Type B pancreatic cell (in vitro differentiated cells): ENCODE measurements at regions not wholly inside any gene's neighbourhood (a gene's known extent, or its start where the extent isn't known, plus 50 kb on each side); places are given as distances from the start of the nearest gene placed in this dataset.

ENCODE experiments used
- DNase-seq: peaks from one replicate; pipeline ENCODE4 v3.0.0; 2021; ENCODE audit warnings: mixed read lengths; ENCODE audit not compliant: unreplicated experiment; ENCODE audit errors: extremely low spot score
- H3K27ac Mint-ChIP-seq: 2 replicates; pipeline ENCODE4 v1.8.0; 2021; ENCODE audit warnings: mild to moderate bottlenecking, mixed read lengths
- H3K27me3 Mint-ChIP-seq: 2 replicates; pipeline ENCODE4 v1.8.0; 2021; ENCODE audit warnings: mixed read lengths
- H3K36me3 Mint-ChIP-seq: 2 replicates; pipeline ENCODE4 v1.8.0; 2021; ENCODE audit warnings: mixed read lengths
- H3K4me1 Mint-ChIP-seq: one replicate; pipeline ENCODE4 v1.8.0; 2021; ENCODE audit warnings: mixed read lengths; ENCODE audit not compliant: unreplicated experiment
- H3K4me3 Mint-ChIP-seq: 2 replicates; pipeline ENCODE4 v1.8.0; 2021; ENCODE audit warnings: mild to moderate bottlenecking, mixed read lengths
- H3K9me3 Mint-ChIP-seq: 2 replicates; pipeline ENCODE4 v1.8.0; 2021; ENCODE audit warnings: mixed read lengths
- CTCF ChIP-seq: fragments of 200-600 bp; sonication (generic); conservative IDR thresholded peaks from 2 replicates; pipeline ENCODE4 v1.5.0; 2021; ENCODE audit warnings: antibody characterized with exemption, mild to moderate bottlenecking

- peaks cover 45% of the 10 kb centered on the region for H3K27me3 Mint-ChIP-seq
- no peak for TF ChIP-seq CTCF
- no peaks in the 10 kb centered on the region for H3K36me3 Mint-ChIP-seq
- no peaks in the 10 kb centered on the region for H3K9me3 Mint-ChIP-seq
- no peak overlapping the region for H3K27ac Mint-ChIP-seq
- H3K4me1 Mint-ChIP-seq: no peaks in the 10 kb centered on the region
- DNase-seq: no peak
- H3K4me3 Mint-ChIP-seq: no peak overlapping the region
These were observed 69.5 kb upstream of the XPA start for GRCh38 chr9:97766610-97767009.

GRCh38 chr9:97767891-97768290 is 70.8 kb upstream of the XPA start:
- no peak overlapping the region for H3K4me3 Mint-ChIP-seq
- H3K27ac Mint-ChIP-seq: no peak overlapping the region
- H3K9me3 Mint-ChIP-seq: no peaks in the 10 kb centered on the region
- H3K36me3 Mint-ChIP-seq: no peaks in the 10 kb centered on the region
- no peak for DNase-seq
- no peaks in the 10 kb centered on the region for H3K4me1 Mint-ChIP-seq
- peaks cover 39% of the 10 kb centered on the region for H3K27me3 Mint-ChIP-seq
- TF ChIP-seq CTCF: no peak

- DNase-seq: no peak
- H3K4me3 Mint-ChIP-seq: no peak overlapping the region
- no peaks in the 10 kb centered on the region for H3K36me3 Mint-ChIP-seq
- no peaks in the 10 kb centered on the region for H3K9me3 Mint-ChIP-seq
- peaks cover 32% of the 10 kb centered on the region for H3K27me3 Mint-ChIP-seq
- no peak overlapping the region for H3K27ac Mint-ChIP-seq
- no peaks in the 10 kb centered on the region for H3K4me1 Mint-ChIP-seq
- no peak for TF ChIP-seq CTCF
These were observed 71.6 kb upstream of the XPA start for GRCh38 chr9:97768746-97769145.

- DNase-seq: no peak
- peaks cover 34% of the 10 kb centered on the region for H3K27me3 Mint-ChIP-seq
- no peak overlapping the region for H3K4me3 Mint-ChIP-seq
- H3K27ac Mint-ChIP-seq: no peak overlapping the region
- H3K4me1 Mint-ChIP-seq: no peaks in the 10 kb centered on the region
- no peaks in the 10 kb centered on the region for H3K36me3 Mint-ChIP-seq
- no peak for TF ChIP-seq CTCF
- H3K9me3 Mint-ChIP-seq: no peaks in the 10 kb centered on the region
These were observed 72.1 kb upstream of the XPA start for GRCh38 chr9:97769208-97769607.

GRCh38 chr9:97770808-97771372 is 73.8 kb upstream of the XPA start:
- DNase-seq: no peak
- peaks cover 32% of the 10 kb centered on the region for H3K27me3 Mint-ChIP-seq

More at GRCh38 chr9:97770808-97771372, 73.8 kb upstream of the XPA start:
- H3K36me3 Mint-ChIP-seq: no peaks in the 10 kb centered on the region
- no peak overlapping the region for H3K27ac Mint-ChIP-seq
- no peak for TF ChIP-seq CTCF
- no peak overlapping the region for H3K4me3 Mint-ChIP-seq
- H3K4me1 Mint-ChIP-seq: no peaks in the 10 kb centered on the region
- H3K9me3 Mint-ChIP-seq: no peaks in the 10 kb centered on the region
